PC-9 (cell line): ENCODE measurements at regions not wholly inside any gene's neighbourhood (a gene's known extent, or its start where the extent isn't known, plus 50 kb on each side); places are given as distances from the start of the nearest gene placed in this dataset.
"Not testable (repeated sequence)": the region's sequence is repeated elsewhere in the genome, so short reads cannot be mapped to it uniquely, and the experiment has no call there.

Experiments
- EZH2 ChIP-seq: fragments of 200-600 bp; sonication (generic); IDR thresholded peaks from 2 replicates; pipeline ENCODE4 v1.8.0; 2017; ENCODE audit warnings: antibody characterized with exemption, low read depth
- TF ChIP-seq, protein P1 (sequence below): fragments of 200-600 bp; sonication (generic); conservative IDR thresholded peaks from 2 replicates; pipeline ENCODE4 v1.6.1; 2017; ENCODE audit warnings: mixed run types, antibody characterized with exemption, mild to moderate bottlenecking, moderate library complexity

DNA sequence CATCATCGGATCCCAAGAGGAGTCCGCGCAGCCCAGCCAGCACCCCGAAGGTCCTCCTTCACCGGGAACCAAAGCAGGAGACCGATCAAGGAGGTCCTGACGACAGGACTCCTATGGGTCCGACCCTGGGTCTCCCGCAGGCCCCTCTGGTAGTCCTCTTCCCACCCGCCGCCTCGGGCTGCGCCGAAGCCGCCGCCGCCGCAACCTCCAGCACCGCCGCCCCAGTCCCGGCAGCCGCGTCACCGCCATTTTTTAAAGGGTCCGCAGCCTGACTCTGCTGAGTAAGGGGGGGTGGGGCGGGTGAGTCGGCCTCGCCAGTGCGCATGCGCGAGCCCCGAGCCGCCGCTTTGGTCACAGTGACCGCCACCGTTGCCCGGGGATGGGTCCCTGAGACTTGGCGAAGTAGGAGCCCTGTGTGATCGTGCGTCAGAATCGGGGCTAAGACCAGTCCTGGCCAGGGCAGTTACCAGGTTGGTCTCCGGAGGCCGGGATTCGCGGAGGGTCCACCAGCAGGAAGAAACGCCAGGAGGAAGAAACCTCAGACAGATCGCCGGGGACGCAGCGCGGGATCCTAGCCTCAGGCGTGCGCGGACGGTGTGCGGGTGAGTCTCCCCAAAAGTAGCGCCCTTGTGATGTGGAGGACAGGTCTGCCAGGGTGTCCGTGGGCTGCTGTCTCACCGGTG lies 1419.2 kb upstream of the PCDH10 start:
- TF ChIP-seq, protein P1, sequence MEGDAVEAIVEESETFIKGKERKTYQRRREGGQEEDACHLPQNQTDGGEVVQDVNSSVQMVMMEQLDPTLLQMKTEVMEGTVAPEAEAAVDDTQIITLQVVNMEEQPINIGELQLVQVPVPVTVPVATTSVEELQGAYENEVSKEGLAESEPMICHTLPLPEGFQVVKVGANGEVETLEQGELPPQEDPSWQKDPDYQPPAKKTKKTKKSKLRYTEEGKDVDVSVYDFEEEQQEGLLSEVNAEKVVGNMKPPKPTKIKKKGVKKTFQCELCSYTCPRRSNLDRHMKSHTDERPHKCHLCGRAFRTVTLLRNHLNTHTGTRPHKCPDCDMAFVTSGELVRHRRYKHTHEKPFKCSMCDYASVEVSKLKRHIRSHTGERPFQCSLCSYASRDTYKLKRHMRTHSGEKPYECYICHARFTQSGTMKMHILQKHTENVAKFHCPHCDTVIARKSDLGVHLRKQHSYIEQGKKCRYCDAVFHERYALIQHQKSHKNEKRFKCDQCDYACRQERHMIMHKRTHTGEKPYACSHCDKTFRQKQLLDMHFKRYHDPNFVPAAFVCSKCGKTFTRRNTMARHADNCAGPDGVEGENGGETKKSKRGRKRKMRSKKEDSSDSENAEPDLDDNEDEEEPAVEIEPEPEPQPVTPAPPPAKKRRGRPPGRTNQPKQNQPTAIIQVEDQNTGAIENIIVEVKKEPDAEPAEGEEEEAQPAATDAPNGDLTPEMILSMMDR = not testable (repeated sequence)
- not testable (repeated sequence) for TF ChIP-seq EZH2
